GM12878 (cell line): ENCODE measurements at regions not wholly inside any gene's neighbourhood (a gene's known extent, or its start where the extent isn't known, plus 50 kb on each side); places are given as distances from the start of the nearest gene placed in this dataset.

Experiments used
- ATAC-seq: fragments of 200-7000 bp; cut with Tn5 transposase; 3 replicates; pipeline ENCODE4 v1.9.1; 2020; ENCODE audit warnings: mild to moderate bottlenecking, moderate library complexity
- BruUV-seq: library from RNA; stranded (reverse); fragments of 400-500 nt; replicated peaks from 2 replicates; lab custom pipeline; 2021; lab: Mats Ljungman, UMichigan
- CTCF ChIA-PET: fragments of 300-600 bp; sonication (Branson Sonifier 250); formaldehyde crosslinking; extraction: SDS; loops from one replicate; lab custom pipeline; 2021; ENCODE audit warnings: inconsistent platforms; lab: Yijun Ruan, JAX
- POLR2A ChIA-PET: fragments of 350-600 bp; formaldehyde crosslinking; extraction: SDS; loops from one replicate; lab custom pipeline; 2021; ENCODE audit warnings: inconsistent platforms; lab: Charles Lee
- RAD21 ChIA-PET: fragments of 300-600 bp; sonication (Branson Sonifier 250); formaldehyde crosslinking; loops from one replicate; lab custom pipeline; 2023; ENCODE audit warnings: antibody characterized with exemption; ENCODE audit not compliant: unreplicated experiment; lab: Charles Lee
- SMC1A ChIA-PET: fragments of 300-600 bp; sonication (Branson Sonifier 250); formaldehyde crosslinking; loops from one replicate; lab custom pipeline; 2023; ENCODE audit not compliant: unreplicated experiment, uncharacterized antibody; lab: Charles Lee
- DNase-seq: peaks from one replicate; pipeline ENCODE4 v3.0.0-alpha.2; 2011; ENCODE audit warnings: low read depth, low spot score
- FAIRE-seq: peaks from 3 replicates; lab custom pipeline; 2011; peaks lifted over from hg19 to GRCh38; lab: Jason Lieb, UNC
- H2AFZ ChIP-seq: 2 replicates; pipeline ENCODE4 v1.6.0; 2011; ENCODE audit warnings: low read depth, low read length, control low read depth; ENCODE audit not compliant: control insufficient read depth
- H3K27ac ChIP-seq: 2 replicates; pipeline ENCODE4 v1.5.1; 2011; ENCODE audit warnings: control low read depth; ENCODE audit not compliant: control insufficient read depth, insufficient read depth
- H3K27me3 ChIP-seq, 2 experiments: replicated peaks in 1 of 2; 2 replicates each; pipeline versions ENCODE4 v1.6.0 to v1.6.1; 2011; ENCODE audit warnings: low read length in 1 of 2; ENCODE audit not compliant: control insufficient read depth in 2 of 2, insufficient read depth in 2 of 2
- H3K36me3 ChIP-seq, 2 experiments: 2 replicates each; pipeline ENCODE4 v1.5.1; 2011; ENCODE audit warnings: low read length in 1 of 2; ENCODE audit not compliant: control insufficient read depth in 2 of 2, insufficient read depth in 2 of 2
- H3K4me1 ChIP-seq: 2 replicates; pipeline ENCODE4 v1.6.1; 2011; ENCODE audit warnings: mild to moderate bottlenecking, low read length, moderate library complexity, mixed read lengths; ENCODE audit not compliant: control insufficient read depth, insufficient read depth
- H3K4me2 ChIP-seq: 2 replicates; pipeline ENCODE4 v1.6.0; 2011; ENCODE audit warnings: control low read depth; ENCODE audit not compliant: control insufficient read depth, insufficient read depth
- H3K4me3 ChIP-seq: fragments of 200-600 bp; sonication (generic); 2 replicates; pipeline ENCODE4 v1.5.1; 2016
- H3K79me2 ChIP-seq: 2 replicates; pipeline ENCODE4 v1.6.0; 2011; ENCODE audit warnings: low read length; ENCODE audit not compliant: control insufficient read depth, insufficient read depth
- H3K9ac ChIP-seq: 2 replicates; pipeline ENCODE4 v1.8.0; 2011; ENCODE audit warnings: low read length, control low read depth, mixed read lengths; ENCODE audit not compliant: control insufficient read depth, insufficient read depth
- H3K9me3 ChIP-seq: replicated peaks from 3 replicates; pipeline ENCODE4 v1.5.1; 2011; ENCODE audit warnings: mild to moderate bottlenecking, low read length; ENCODE audit not compliant: control insufficient read depth, insufficient read depth
- H4K20me1 ChIP-seq: 2 replicates; pipeline ENCODE4 v1.6.0; 2011; ENCODE audit not compliant: control insufficient read depth, insufficient read depth
- ASH2L ChIP-seq: fragments of 300-600, 200-600 bp; sonication (generic); IDR thresholded peaks from 2 replicates; pipeline ENCODE4 v1.6.1; 2017; ENCODE audit warnings: low read depth, mild to moderate bottlenecking, borderline replicate concordance
- HDAC6 ChIP-seq: fragments of 200-600 bp; sonication (generic); IDR thresholded peaks from one replicate; pipeline ENCODE4 v1.8.0; 2017; ENCODE audit warnings: antibody characterized with exemption; ENCODE audit not compliant: unreplicated experiment
- IRF4 ChIP-seq: IDR thresholded peaks from 2 replicates; pipeline ENCODE4 v1.6.1; 2011; ENCODE audit warnings: low read depth, low read length
- JUNB ChIP-seq: IDR thresholded peaks from 2 replicates; pipeline ENCODE4 v1.6.1; 2016; ENCODE audit warnings: antibody characterized with exemption, mild to moderate bottlenecking
- MEF2A ChIP-seq: IDR thresholded peaks from 2 replicates; pipeline ENCODE4 v1.6.1; 2011; ENCODE audit warnings: low read depth, mild to moderate bottlenecking, low read length, moderate library complexity; ENCODE audit not compliant: insufficient read depth
- RAD21 ChIP-seq: IDR thresholded peaks from 2 replicates; pipeline ENCODE4 v1.6.1; 2011; ENCODE audit warnings: mild to moderate bottlenecking, low read depth, low read length, moderate library complexity; ENCODE audit not compliant: insufficient read depth
- SUZ12 ChIP-seq: fragments of 200-600 bp; sonication (generic); IDR thresholded peaks from one replicate; pipeline ENCODE4 v1.6.1; 2018; ENCODE audit warnings: antibody characterized with exemption, mild to moderate bottlenecking; ENCODE audit not compliant: unreplicated experiment
- TCF7 ChIP-seq: IDR thresholded peaks from 2 replicates; pipeline ENCODE4 v1.6.1; 2014; ENCODE audit warnings: antibody characterized with exemption, borderline replicate concordance
- WGBS: methylation state at CpG from one replicate; pipeline ENCODE4 v1.1.6; 2016; ENCODE audit warnings: low lambda C conversion rate; ENCODE audit not compliant: insufficient replicate concordance, insufficient coverage; ENCODE audit errors: missing lambda C conversion rate; 5-methylcytosine and 5-hydroxymethylcytosine counted together
- in situ Hi-C: fragments of 300-500 bp; cut with MboI; formaldehyde crosslinking; loops from 9 replicates; pipeline ENCODE4 v1.14.3; 2018; ENCODE audit warnings: mixed read lengths
- intact Hi-C: fragments of 100-400 bp; cut with micrococcal nuclease; formaldehyde crosslinking; loops from one replicate; pipeline ENCODE4 v1.14.2; 2022; ENCODE audit not compliant: unreplicated experiment
- TF ChIP-seq, protein P1 (sequence below): fragments of 450-650 bp; IDR thresholded peaks from 2 replicates; pipeline ENCODE4 v1.6.1; 2018; ENCODE audit warnings: borderline replicate concordance, mild to moderate bottlenecking; ENCODE audit not compliant: partially characterized antibody
- TF ChIP-seq, protein P2 (sequence below): fragments of 450-650 bp; conservative IDR thresholded peaks from 2 replicates; pipeline ENCODE4 v1.6.1; 2017; ENCODE audit warnings: mild to moderate bottlenecking, moderate library complexity

DNA sequence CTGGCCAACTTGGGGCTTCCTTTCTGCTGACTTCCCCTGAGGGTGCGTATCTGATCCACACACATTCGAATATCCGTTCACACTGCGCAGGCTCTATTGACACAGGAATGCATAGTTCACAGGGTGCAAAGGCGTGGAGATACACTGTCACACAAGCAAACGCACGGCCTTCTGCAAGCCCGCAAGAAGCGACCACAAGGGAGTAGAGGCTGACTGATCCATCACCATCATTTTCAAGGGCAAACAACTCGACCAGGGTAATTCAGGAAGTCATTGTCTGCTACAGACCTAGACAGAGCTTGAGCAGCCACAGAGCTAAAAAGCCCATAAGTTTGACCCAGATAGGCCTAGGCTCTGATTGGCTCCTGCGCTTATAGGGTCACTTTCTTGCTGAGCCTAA, 392.3 kb downstream of the MN1 start:
- Histone ChIP-seq H4K20me1 (no peaks in the 10 kb centered on the region), H3K9ac (no peak overlapping the region), H3K27me3 (no peaks in the 10 kb centered on the region), H3K27ac (no peak overlapping the region), H3K79me2 (no peaks in the 10 kb centered on the region), H3K4me2 (no peak overlapping the region), H2AFZ (no peak overlapping the region), H3K9me3 (no peaks in the 10 kb centered on the region), H3K4me1 (no peaks in the 10 kb centered on the region), H3K36me3 (no peaks in the 10 kb centered on the region), H3K4me3 (no peak overlapping the region)
- no TSS peak for BruUV-seq
- TF ChIP-seq JUNB (no peak), TCF7 (no peak), MEF2A (no peak), HDAC6 (no peak), RAD21 (no peak), SUZ12 (no peak), IRF4 (no peak), ASH2L (no peak)
- TF ChIP-seq, protein P1, sequence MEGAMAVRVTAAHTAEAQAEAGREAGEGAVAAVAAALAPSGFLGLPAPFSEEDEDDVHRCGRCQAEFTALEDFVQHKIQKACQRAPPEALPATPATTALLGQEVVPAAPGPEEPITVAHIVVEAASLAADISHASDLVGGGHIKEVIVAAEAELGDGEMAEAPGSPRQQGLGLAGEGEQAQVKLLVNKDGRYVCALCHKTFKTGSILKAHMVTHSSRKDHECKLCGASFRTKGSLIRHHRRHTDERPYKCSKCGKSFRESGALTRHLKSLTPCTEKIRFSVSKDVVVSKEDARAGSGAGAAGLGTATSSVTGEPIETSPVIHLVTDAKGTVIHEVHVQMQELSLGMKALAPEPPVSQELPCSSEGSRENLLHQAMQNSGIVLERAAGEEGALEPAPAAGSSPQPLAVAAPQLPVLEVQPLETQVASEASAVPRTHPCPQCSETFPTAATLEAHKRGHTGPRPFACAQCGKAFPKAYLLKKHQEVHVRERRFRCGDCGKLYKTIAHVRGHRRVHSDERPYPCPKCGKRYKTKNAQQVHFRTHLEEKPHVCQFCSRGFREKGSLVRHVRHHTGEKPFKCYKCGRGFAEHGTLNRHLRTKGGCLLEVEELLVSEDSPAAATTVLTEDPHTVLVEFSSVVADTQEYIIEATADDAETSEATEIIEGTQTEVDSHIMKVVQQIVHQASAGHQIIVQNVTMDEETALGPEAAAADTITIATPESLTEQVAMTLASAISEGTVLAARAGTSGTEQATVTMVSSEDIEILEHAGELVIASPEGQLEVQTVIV: no peak
- TF ChIP-seq, protein P2, sequence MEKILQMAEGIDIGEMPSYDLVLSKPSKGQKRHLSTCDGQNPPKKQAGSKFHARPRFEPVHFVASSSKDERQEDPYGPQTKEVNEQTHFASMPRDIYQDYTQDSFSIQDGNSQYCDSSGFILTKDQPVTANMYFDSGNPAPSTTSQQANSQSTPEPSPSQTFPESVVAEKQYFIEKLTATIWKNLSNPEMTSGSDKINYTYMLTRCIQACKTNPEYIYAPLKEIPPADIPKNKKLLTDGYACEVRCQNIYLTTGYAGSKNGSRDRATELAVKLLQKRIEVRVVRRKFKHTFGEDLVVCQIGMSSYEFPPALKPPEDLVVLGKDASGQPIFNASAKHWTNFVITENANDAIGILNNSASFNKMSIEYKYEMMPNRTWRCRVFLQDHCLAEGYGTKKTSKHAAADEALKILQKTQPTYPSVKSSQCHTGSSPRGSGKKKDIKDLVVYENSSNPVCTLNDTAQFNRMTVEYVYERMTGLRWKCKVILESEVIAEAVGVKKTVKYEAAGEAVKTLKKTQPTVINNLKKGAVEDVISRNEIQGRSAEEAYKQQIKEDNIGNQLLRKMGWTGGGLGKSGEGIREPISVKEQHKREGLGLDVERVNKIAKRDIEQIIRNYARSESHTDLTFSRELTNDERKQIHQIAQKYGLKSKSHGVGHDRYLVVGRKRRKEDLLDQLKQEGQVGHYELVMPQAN: no peak
- ChIA-PET CTCF (no interaction called here), SMC1A (interaction anchor here (0.6 to 0.7 kb wide), 2 partner anchors 64 to 652 kb away, joined by 3 read pairs; no protein-coding TSS in a partner anchor), RAD21 (no interaction called here), POLR2A (no interaction called here)
- DNase-seq: no peak
- no peak for ATAC-seq
- 57% methylated on average over 11 of the region's 11 CpGs for WGBS
- in situ Hi-C loops: loop anchor here (10.0 kb wide), 1 partner anchor 596 kb away; no protein-coding TSS in a partner anchor
- intact Hi-C loops: loop anchor here (5.0 kb wide), 2 partner anchors 393 to 603 kb away; partner anchors contain the start of gene MN1
- no peak for FAIRE-seq
